Heart left ventricle (tissue), 13 donors: ENCODE measurements at regions not wholly inside any gene's neighbourhood (a gene's known extent, or its start where the extent isn't known, plus 50 kb on each side); places are given as distances from the start of the nearest gene placed in this dataset.

Experiments used
- CTCF ChIP-seq, 12 donors: fragments of 200-600 bp; sonication (generic) in 4 of 12; IDR thresholded peaks; one replicate each; pipeline versions ENCODE4 v1.5.0 to v1.8.0; 2018 to 2022; ENCODE audit warnings: antibody characterized with exemption in 12 of 12, mild to moderate bottlenecking in 5 of 12
- POLR2A ChIP-seq, 2 donors: fragments of 450-650 bp; IDR thresholded peaks; one replicate each; pipeline ENCODE4 v1.6.1; 2017; ENCODE audit warnings: antibody characterized with exemption in 2 of 2, mild to moderate bottlenecking in 2 of 2, moderate library complexity in 2 of 2
- donor health status: ischemic (EF 13 %, LVEDD 7.1; RV severe dilation, severe dysfunction).
- donor health status: DM: no; HTN: yes; CAD: no.
- donor health status: DM: no; HTN: no; CAD: no.
- donor health status: ischemic (EF 25% LVEDD 6.9; RV normal size, moderate dysfunction).
- donor health status: ischemic (EF 25% LVEDD 5.7; RV mildly dilated, moderate dysfunction).
- donor health status: ischemic (EF 35%, LVEDD 5.7; RV mildly dilated, moderate dysfunction).
- donor health status: nonischemic (EF 11% LVEDD 7.7; RV severe dilation, severe dysfunction).
- donor health status: DM: yes; HTN: yes; CAD: no.
- donor health status: PGD.
- donor health status: ischemic (EF 29% LVEDD 5.4; RV normal size, mild dysfunction).
- donor health status: nonischemic (EF 23%, LVEDD 6.1; RV moderate dilation, normal function).

- TF ChIP-seq CTCF (IDR thresholded peaks at IDR 0.05): no peak
- TF ChIP-seq POLR2A (IDR thresholded peaks at IDR 0.05): no peak
These were observed 116.4 kb upstream of the NKX1-1 start for GRCh38 chr4:1522606-1523005.
